ENCODE measurements at regions not wholly inside any gene's neighbourhood (a gene's known extent, or its start where the extent isn't known, plus 50 kb on each side); places are given as distances from the start of the nearest gene placed in this dataset.
A peak's percentile ranks its signal among the peaks of the same experiment; 100 is the strongest.
"Not testable (repeated sequence)": the region's sequence is repeated elsewhere in the genome, so short reads cannot be mapped to it uniquely, and the experiment has no call there.

- intact Hi-C loops (cut with DNase I) = no loop called here
- TF ChIP-seq CTCF (IDR thresholded peaks at IDR 0.05; ENCODE audit: borderline replicate concordance, extremely low read depth, insufficient read depth) = no peak
- Histone ChIP-seq H3K4me3 (ENCODE audit: low read length in 3 of 3) (no peak overlapping the region), H3K9me3 (ENCODE audit: control insufficient read depth in 2 of 3, insufficient read depth in 1 of 3, low read length in 3 of 3) (no peaks in the 10 kb centered on the region), H3K4me1 (ENCODE audit: control insufficient read depth in 2 of 3, insufficient read depth in 2 of 3, low read depth in 1 of 3, low read length in 3 of 3) (no peaks in the 10 kb centered on the region), H3K27me3 (ENCODE audit: control insufficient read depth, insufficient read depth, low read length) (peaks cover 6% of the 10 kb centered on the region), H3K9ac (ENCODE audit: low read length in 3 of 3) (no peak overlapping the region), H3K27ac (ENCODE audit: low read depth in 2 of 2, low read length in 2 of 2) (no peak overlapping the region), H3K36me3 (ENCODE audit: control insufficient read depth in 2 of 3, insufficient read depth in 3 of 3, low read length in 3 of 3) (no peaks in the 10 kb centered on the region)
- no peak for FAIRE-seq
- peak in 1 of 5 donors; percentile 39 for DNase-seq
Measured at GRCh38 chr22:27609451-27609888, 192.1 kb downstream of the MN1 start.

- H3K9ac ChIP-seq (ENCODE audit: low read length in 3 of 3); intact Hi-C loops (cut with DNase I); H3K4me3 ChIP-seq (ENCODE audit: low read length in 3 of 3); H3K27ac ChIP-seq (ENCODE audit: low read depth in 2 of 2, low read length in 2 of 2); H3K27me3 ChIP-seq (ENCODE audit: control insufficient read depth, insufficient read depth, low read length); DNase-seq; H3K9me3 ChIP-seq (ENCODE audit: control insufficient read depth in 2 of 3, insufficient read depth in 1 of 3, low read length in 3 of 3); H3K36me3 ChIP-seq (ENCODE audit: control insufficient read depth in 2 of 3, insufficient read depth in 3 of 3, low read length in 3 of 3); FAIRE-seq; H3K4me1 ChIP-seq (ENCODE audit: control insufficient read depth in 2 of 3, insufficient read depth in 2 of 3, low read depth in 1 of 3, low read length in 3 of 3): not testable (repeated sequence)
Measured at GRCh38 chr22:27610164-27610563, 191.4 kb downstream of the MN1 start.

- FAIRE-seq (no peak), DNase-seq (no peak)
- Histone ChIP-seq H3K27me3 (ENCODE audit: control insufficient read depth, insufficient read depth, low read length) (peaks cover 6% of the 10 kb centered on the region), H3K36me3 (ENCODE audit: control insufficient read depth in 2 of 3, insufficient read depth in 3 of 3, low read length in 3 of 3) (no peaks in the 10 kb centered on the region), H3K27ac (ENCODE audit: low read depth in 2 of 2, low read length in 2 of 2) (no peak overlapping the region), H3K4me1 (ENCODE audit: control insufficient read depth in 2 of 3, insufficient read depth in 2 of 3, low read depth in 1 of 3, low read length in 3 of 3) (no peaks in the 10 kb centered on the region), H3K9me3 (ENCODE audit: control insufficient read depth in 2 of 3, insufficient read depth in 1 of 3, low read length in 3 of 3) (no peaks in the 10 kb centered on the region), H3K9ac (ENCODE audit: low read length in 3 of 3) (no peak overlapping the region), H3K4me3 (ENCODE audit: low read length in 3 of 3) (no peak overlapping the region)
- no peak for TF ChIP-seq CTCF (IDR thresholded peaks at IDR 0.05; ENCODE audit: borderline replicate concordance, extremely low read depth, insufficient read depth)
- intact Hi-C loops (cut with DNase I) = no loop called here
Measured at GRCh38 chr22:27610863-27611786, 190.4 kb downstream of the MN1 start.

GRCh38 chr22:27612115-27612514 lies 189.4 kb downstream of the MN1 start:
- H3K27me3 ChIP-seq (ENCODE audit: control insufficient read depth, insufficient read depth, low read length) = peaks cover 6% of the 10 kb centered on the region
- no peaks in the 10 kb centered on the region for H3K4me1 ChIP-seq (ENCODE audit: control insufficient read depth in 2 of 3, insufficient read depth in 2 of 3, low read depth in 1 of 3, low read length in 3 of 3)
- intact Hi-C loops (cut with DNase I) = no loop called here
- FAIRE-seq = no peak
- no peaks in the 10 kb centered on the region for H3K9me3 ChIP-seq (ENCODE audit: control insufficient read depth in 2 of 3, insufficient read depth in 1 of 3, low read length in 3 of 3)
- no peaks in the 10 kb centered on the region for H3K36me3 ChIP-seq (ENCODE audit: control insufficient read depth in 2 of 3, insufficient read depth in 3 of 3, low read length in 3 of 3)
- H3K4me3 ChIP-seq (ENCODE audit: low read length in 3 of 3) = no peak overlapping the region
- DNase-seq = no peak
- H3K27ac ChIP-seq (ENCODE audit: low read depth in 2 of 2, low read length in 2 of 2) = no peak overlapping the region
- H3K9ac ChIP-seq (ENCODE audit: low read length in 3 of 3) = no peak overlapping the region
- no peak for TF ChIP-seq CTCF (IDR thresholded peaks at IDR 0.05; ENCODE audit: borderline replicate concordance, extremely low read depth, insufficient read depth)

Measured in kidney (tissue), 13 donors.